ENCODE measurements at regions not wholly inside any gene's neighbourhood (a gene's known extent, or its start where the extent isn't known, plus 50 kb on each side); places are given as distances from the start of the nearest gene placed in this dataset.

DNA sequence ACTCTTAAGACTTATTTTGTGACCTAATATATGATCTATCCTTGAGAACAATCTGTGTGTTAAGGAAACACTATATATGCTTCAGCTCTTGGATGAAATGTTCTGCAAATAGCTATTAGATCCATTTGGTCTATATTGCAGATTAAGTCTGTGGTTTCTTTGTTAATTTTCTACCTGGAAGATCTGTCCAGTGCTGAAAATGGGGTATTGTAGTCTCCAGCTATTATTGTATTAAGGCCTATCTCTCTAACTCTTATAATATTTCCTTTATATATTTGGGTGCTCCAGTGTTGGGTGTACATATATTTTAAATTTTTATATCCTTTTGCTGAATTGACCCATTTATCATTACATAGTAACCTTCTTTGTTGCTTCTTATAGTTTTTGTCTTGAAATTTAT is 992.7 kb upstream of the CDH2 start (continued):
- TF ChIP-seq, protein P1, sequence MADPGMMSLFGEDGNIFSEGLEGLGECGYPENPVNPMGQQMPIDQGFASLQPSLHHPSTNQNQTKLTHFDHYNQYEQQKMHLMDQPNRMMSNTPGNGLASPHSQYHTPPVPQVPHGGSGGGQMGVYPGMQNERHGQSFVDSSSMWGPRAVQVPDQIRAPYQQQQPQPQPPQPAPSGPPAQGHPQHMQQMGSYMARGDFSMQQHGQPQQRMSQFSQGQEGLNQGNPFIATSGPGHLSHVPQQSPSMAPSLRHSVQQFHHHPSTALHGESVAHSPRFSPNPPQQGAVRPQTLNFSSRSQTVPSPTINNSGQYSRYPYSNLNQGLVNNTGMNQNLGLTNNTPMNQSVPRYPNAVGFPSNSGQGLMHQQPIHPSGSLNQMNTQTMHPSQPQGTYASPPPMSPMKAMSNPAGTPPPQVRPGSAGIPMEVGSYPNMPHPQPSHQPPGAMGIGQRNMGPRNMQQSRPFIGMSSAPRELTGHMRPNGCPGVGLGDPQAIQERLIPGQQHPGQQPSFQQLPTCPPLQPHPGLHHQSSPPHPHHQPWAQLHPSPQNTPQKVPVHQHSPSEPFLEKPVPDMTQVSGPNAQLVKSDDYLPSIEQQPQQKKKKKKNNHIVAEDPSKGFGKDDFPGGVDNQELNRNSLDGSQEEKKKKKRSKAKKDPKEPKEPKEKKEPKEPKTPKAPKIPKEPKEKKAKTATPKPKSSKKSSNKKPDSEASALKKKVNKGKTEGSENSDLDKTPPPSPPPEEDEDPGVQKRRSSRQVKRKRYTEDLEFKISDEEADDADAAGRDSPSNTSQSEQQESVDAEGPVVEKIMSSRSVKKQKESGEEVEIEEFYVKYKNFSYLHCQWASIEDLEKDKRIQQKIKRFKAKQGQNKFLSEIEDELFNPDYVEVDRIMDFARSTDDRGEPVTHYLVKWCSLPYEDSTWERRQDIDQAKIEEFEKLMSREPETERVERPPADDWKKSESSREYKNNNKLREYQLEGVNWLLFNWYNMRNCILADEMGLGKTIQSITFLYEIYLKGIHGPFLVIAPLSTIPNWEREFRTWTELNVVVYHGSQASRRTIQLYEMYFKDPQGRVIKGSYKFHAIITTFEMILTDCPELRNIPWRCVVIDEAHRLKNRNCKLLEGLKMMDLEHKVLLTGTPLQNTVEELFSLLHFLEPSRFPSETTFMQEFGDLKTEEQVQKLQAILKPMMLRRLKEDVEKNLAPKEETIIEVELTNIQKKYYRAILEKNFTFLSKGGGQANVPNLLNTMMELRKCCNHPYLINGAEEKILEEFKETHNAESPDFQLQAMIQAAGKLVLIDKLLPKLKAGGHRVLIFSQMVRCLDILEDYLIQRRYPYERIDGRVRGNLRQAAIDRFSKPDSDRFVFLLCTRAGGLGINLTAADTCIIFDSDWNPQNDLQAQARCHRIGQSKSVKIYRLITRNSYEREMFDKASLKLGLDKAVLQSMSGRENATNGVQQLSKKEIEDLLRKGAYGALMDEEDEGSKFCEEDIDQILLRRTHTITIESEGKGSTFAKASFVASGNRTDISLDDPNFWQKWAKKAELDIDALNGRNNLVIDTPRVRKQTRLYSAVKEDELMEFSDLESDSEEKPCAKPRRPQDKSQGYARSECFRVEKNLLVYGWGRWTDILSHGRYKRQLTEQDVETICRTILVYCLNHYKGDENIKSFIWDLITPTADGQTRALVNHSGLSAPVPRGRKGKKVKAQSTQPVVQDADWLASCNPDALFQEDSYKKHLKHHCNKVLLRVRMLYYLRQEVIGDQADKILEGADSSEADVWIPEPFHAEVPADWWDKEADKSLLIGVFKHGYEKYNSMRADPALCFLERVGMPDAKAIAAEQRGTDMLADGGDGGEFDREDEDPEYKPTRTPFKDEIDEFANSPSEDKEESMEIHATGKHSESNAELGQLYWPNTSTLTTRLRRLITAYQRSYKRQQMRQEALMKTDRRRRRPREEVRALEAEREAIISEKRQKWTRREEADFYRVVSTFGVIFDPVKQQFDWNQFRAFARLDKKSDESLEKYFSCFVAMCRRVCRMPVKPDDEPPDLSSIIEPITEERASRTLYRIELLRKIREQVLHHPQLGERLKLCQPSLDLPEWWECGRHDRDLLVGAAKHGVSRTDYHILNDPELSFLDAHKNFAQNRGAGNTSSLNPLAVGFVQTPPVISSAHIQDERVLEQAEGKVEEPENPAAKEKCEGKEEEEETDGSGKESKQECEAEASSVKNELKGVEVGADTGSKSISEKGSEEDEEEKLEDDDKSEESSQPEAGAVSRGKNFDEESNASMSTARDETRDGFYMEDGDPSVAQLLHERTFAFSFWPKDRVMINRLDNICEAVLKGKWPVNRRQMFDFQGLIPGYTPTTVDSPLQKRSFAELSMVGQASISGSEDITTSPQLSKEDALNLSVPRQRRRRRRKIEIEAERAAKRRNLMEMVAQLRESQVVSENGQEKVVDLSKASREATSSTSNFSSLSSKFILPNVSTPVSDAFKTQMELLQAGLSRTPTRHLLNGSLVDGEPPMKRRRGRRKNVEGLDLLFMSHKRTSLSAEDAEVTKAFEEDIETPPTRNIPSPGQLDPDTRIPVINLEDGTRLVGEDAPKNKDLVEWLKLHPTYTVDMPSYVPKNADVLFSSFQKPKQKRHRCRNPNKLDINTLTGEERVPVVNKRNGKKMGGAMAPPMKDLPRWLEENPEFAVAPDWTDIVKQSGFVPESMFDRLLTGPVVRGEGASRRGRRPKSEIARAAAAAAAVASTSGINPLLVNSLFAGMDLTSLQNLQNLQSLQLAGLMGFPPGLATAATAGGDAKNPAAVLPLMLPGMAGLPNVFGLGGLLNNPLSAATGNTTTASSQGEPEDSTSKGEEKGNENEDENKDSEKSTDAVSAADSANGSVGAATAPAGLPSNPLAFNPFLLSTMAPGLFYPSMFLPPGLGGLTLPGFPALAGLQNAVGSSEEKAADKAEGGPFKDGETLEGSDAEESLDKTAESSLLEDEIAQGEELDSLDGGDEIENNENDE (IDR thresholded peaks at IDR 0.05; ENCODE audit: insufficient replicate concordance, low read length): no peak
- no peak for TF ChIP-seq TAF1 (IDR thresholded peaks at IDR 0.05; ENCODE audit: low read depth, low read length)
